NCI-H1436 treated with DMSO at 0.1 percent for 48 hours (cell line): ENCODE measurements at regions not wholly inside any gene's neighbourhood (a gene's known extent, or its start where the extent isn't known, plus 50 kb on each side); places are given as distances from the start of the nearest gene placed in this dataset.

Source experiments
- DNase-seq: peaks from one replicate; lab custom pipeline; 2025; lab: John Stamatoyannopoulos, UW

GRCh38 chr20:42020316-42020715, 402.1 kb upstream of the CHD6 start:
- DNase-seq = no peak

GRCh38 chr20:42018979-42019378, 400.8 kb upstream of the CHD6 start:
- DNase-seq = no peak

GRCh38 chr20:42010090-42010489, 391.9 kb upstream of the CHD6 start:
- DNase-seq = no peak

- no peak for DNase-seq
Observed at GRCh38 chr20:42007251-42007650, 389.1 kb upstream of the CHD6 start.

- no peak for DNase-seq
Observed at GRCh38 chr20:42005211-42005610, 387.0 kb upstream of the CHD6 start.

GRCh38 chr20:42003380-42003779, 385.2 kb upstream of the CHD6 start:
- no peak for DNase-seq

- DNase-seq = no peak
Observed at GRCh38 chr20:41998539-41999341, 380.6 kb upstream of the CHD6 start.

- DNase-seq = no peak
Observed at GRCh38 chr20:41996951-41997350, 378.8 kb upstream of the CHD6 start.

- DNase-seq = no peak
Observed at GRCh38 chr20:41992481-41992880, 374.3 kb upstream of the CHD6 start.

- DNase-seq = no peak
Observed at GRCh38 chr20:41991412-41991811, 373.2 kb upstream of the CHD6 start.

- DNase-seq = no peak
Observed at GRCh38 chr20:41989935-41990635, 371.9 kb upstream of the CHD6 start.

GRCh38 chr20:41989039-41989679, 371.0 kb upstream of the CHD6 start:
- no peak for DNase-seq

- DNase-seq = no peak
Observed at GRCh38 chr20:41984031-41984430, 365.9 kb upstream of the CHD6 start.

- DNase-seq = no peak
Observed at GRCh38 chr20:41983159-41983558, 365.0 kb upstream of the CHD6 start.

- no peak for DNase-seq
Observed at GRCh38 chr20:41981746-41982145, 363.6 kb upstream of the CHD6 start.

- no peak for DNase-seq
Observed at GRCh38 chr20:41978875-41979274, 360.7 kb upstream of the CHD6 start.

- no peak for DNase-seq
Observed at GRCh38 chr20:41978246-41978790, 360.1 kb upstream of the CHD6 start.

- DNase-seq = no peak
Observed at GRCh38 chr20:41969656-41970055, 351.5 kb upstream of the CHD6 start.

- DNase-seq = no peak
Observed at GRCh38 chr20:41960166-41960565, 342.0 kb upstream of the CHD6 start.

GRCh38 chr20:41958391-41958790, 340.2 kb upstream of the CHD6 start:
- DNase-seq = no peak

- DNase-seq = no peak
Observed at GRCh38 chr20:41956338-41957074, 338.3 kb upstream of the CHD6 start.

GRCh38 chr20:41952166-41952565, 334.0 kb upstream of the CHD6 start:
- DNase-seq = no peak
